HG02571 (cell line): ENCODE measurements at regions not wholly inside any gene's neighbourhood (a gene's known extent, or its start where the extent isn't known, plus 50 kb on each side); places are given as distances from the start of the nearest gene placed in this dataset.

Experiments
- ATAC-seq: cut with Tn5 transposase; IDR thresholded peaks from one replicate; pipeline ENCODE4 v1.9.1; 2021; ENCODE audit warnings: mild to moderate bottlenecking, moderate library complexity; ENCODE audit not compliant: unreplicated experiment

DNA sequence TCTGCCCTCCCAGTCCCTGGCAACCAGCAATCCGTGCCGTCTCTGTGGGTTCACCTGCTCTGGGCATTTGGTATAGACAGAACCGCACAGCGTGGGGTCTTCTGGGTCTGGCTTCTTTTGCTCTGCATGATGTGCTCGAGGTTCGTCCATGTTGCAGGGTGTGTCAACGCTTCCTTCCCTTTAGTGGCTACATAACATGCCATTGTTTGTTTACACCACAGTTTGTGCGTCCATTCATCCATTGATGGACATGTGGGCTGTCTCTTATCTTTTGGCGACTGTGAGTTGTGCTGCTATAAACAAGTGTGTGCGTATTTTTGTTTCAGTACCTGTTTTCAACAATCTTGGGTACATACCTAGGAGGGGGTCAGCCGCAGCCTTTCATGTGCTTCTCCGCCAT, 149.5 kb upstream of the RPS6KA2 start:
- no peak for ATAC-seq

DNA sequence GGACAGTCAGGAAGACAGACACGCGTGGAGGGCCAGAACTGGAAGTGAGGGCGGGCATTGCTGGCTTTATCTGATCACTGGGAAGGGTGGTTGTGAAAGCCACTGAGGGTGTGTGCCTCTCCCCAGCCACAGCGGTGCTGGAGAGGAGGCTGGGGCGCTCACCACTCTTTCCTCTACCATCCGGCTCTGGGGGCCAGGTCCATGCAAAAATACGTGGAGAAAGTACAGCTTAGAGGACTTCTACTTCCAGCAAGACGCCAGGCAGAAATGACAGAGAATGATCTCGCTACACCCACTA, 148.8 kb upstream of the RPS6KA2 start:
- no peak for ATAC-seq

DNA sequence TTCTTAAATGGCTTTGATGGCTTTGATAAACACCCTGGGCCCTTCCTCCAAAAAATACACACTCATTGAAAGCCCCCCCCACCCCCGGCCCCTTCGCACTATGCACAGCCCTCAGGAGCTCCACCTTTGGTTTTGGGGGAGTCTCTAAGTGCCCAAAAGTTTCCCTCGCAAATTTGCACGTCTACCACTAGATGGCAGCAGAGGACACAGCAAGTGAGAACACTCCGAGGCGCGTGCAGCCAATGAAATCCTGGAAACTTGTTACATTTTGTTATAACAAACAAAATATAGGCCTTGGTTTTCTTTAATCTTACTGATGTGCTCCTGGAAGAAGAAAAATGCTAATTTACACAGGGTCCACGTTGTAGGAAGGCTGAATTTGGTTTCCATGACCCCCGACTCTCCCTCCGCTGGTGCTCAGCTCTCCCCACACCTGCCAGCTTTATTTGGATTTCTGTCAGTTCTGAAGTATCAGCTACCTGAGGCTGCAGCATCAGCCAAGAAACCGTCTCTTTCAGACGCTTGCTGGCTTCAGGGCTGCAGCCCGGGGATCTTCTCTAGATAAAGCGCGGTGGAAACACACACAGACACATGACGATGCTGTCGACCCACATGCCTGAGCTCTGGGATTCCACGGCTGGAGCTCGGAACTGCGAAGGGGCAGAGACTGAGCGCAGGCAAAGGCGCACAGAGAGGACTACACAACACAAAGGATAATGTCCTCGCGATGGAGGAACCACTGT, 148.3 kb upstream of the RPS6KA2 start:
- ATAC-seq: no peak

DNA sequence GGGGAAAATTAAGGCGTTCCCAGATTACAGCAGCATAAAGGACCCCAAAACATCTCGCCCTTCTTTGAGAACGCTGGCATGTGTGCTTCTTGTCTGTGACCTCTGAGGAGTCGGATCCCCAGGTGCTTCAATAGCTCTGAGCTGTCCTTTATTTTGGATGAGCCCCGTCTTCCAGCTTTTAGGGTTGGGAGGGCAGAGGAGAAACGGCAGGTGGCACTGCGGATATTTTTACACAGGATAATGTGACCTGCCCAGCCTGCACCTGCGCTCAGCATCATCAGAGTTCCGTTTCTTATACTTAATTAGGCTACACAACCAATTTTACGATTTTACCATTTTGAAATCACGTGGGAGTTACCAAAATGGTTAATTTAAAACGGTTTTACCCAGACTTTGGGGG, 147.7 kb upstream of the RPS6KA2 start:
- ATAC-seq: no peak

DNA sequence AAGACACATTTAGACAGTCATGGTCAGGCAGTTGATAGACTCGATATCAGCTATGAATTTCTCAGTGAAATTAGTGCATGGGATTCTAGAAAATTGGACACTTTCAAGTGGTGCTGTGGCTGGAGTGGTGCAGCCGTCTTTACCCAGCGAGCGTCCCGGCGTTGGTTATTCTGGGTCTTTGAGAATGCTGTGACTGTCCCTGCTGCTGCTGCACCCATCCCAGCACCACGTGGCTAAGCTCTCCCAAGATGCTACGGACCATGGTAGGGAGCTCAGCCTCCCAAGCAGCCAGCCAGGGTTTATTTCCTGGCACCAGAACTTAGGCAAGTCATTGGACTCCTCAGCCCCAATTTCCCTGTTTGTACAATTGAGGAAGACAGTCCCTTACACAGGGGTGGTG, 147.2 kb upstream of the RPS6KA2 start:
- ATAC-seq: no peak

DNA sequence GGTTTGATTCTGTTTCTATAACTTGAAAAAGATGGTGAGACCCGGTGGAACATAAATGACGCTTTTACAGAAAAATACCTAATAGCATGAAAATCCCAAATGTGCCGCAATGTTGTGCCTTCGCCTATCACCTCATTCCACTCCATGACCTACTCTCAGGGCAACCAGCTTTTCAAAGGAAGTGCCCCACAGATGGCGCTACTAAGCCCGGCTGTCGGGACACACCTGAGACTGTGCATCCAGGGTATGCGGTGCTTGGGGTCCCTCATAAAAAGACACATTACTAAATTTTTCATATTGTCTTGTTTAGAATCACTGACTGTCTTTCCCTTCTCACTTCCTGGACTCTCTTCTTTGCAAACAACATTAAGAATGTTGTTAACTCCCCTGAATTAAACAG, 145.5 kb upstream of the RPS6KA2 start:
- no peak for ATAC-seq

DNA sequence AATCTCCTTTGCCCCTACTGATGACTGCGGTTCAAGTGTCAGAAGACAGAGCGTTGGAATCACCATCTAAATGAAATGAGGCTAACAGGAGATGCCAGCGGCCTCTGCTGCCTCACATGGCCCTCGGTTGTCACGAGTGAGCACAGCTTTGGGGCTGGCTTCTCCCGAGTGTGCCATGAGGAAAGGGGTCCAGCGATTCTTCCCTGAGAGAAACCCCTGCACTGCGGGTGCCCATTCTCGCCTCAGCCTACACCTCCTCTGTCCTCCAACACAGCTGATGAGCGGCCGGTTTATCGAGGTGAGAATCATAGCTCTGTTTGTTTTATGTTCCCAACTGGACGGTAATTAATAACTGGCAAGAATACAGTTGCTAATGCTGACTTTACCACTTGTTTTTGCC, 144.7 kb upstream of the RPS6KA2 start:
- ATAC-seq: no peak

DNA sequence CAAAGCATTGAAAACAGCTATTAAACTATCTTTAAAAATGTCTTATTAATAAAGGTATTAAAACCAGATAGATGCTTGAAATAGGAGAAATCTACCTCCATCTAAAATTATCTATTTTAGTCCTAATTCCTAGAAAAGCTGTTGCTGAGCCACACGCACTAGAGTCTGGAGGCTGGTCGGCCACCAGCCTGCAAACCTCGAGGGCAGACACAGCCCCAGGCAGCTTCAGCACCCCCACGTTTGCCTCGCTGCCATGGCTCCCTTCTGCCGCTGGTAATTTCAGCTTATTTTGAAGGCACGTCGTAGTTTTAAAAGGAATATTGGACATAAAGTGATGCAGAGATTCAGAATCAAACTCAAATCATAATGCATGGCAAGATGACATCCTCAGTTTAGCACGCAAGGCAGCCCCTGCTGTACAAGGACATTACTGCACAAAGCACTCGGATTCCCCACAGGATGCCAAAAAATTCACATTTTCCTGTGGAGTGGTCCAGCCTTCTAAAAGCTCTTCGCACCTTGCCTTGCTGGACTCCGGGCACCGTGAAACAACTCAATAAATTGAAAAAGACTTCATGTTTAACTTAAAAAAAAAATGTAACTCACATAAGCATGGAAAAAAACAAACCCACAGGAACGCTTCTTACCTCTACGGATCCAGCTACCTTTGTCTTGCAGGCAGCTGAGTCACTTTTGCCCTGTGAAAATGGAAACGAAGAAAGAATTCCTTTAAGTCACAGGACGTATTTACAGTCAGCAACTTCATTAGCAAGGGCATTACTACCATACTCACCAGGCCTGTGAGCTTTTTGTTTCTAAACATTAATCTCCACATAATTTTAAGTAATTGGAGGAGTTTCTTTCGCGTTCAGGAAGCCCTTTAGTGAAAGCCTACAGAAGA, 143.4 kb upstream of the RPS6KA2 start:
- ATAC-seq: no peak

DNA sequence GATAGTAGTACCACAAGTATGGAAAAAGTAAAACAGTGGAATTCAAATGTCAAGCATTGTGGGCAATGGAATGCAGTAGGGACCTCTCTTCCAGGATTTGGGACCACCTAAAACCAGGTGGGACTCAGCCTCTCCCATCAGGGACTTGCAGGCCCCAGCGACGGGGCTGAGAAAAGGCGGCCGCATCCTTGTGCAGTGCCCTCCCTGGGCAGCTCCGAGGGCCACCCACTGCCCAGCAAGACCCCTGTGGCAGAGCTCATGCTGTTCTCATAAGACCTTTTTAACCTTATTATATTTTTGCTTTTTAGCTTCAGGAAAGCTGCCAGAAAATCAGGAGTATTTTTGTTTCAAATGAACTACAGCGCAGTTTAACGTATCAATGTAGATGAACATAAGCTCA, 142.6 kb upstream of the RPS6KA2 start:
- no peak for ATAC-seq

DNA sequence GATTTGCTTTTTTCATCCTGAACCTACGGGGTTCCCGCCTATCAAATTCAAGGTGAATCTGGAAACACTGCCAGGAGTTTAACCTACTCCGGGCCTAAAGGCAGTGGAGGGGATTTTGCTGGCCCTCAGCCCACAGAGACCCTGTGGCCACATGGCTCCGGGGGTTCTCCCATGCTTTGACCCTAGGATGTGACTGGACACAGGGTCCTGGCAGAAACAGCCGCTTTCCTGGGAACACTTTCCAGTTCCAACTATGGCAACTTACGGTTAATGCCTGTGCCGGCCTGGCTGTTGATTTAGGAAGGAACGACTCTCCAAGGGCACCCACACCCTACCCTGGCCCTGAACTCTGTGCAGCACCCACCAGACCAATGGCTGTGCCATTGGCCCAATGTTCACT, 141.7 kb upstream of the RPS6KA2 start:
- no peak for ATAC-seq

DNA sequence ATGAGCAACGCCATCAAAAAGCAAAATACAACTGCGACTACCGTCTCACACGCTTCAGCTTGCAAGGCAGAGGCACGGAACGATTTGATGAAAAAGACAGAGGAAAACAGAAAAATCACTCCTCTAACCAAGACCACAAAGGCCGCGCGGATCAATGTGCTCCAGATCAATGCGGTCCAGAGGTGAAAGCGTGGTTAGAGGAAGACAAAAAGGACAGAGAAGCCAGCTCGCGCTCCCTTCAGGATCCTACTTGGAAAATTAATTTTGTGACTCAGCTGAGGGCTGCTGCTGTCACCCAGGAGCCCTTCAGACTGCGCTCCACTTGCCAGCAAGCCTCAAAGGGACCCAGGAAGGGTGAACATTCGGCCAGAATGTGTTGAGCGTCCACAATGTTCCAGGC, 140.2 kb upstream of the RPS6KA2 start:
- ATAC-seq: no peak

DNA sequence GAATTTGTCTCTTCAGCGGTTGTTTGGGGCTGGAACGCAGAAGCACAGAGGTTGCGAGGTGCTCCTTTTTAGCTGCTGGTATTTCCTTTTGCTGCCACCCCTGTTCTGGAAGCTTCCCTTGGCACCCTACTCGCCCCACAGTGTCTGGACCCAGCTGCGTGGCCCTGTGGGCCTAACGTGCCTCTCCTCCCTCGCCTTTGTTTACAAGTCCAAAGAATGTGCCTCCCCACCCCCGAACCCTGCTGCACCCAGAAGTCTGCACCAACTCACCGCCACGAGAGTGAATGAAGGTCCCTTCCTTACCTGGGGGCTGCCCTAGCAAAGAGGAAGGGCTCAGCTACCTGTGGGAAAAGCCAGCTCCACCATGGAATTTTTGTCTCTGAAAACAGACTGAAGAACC, 139.7 kb upstream of the RPS6KA2 start:
- no peak for ATAC-seq

DNA sequence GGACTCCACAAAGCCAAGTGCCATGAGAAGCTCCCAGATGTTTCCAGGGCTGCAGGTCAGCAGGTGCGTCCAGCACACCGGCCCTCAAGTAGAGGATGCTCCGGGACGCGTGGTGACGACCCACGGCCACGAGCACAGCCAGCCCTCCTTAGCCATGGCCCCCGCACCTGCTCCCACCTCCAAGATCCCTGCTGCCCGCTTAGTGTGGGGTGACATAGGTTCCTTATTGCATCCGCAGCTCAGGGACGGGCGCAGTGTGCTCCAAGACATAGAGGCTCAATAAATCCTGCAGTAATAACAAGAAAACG, 138.1 kb upstream of the RPS6KA2 start:
- no peak for ATAC-seq

DNA sequence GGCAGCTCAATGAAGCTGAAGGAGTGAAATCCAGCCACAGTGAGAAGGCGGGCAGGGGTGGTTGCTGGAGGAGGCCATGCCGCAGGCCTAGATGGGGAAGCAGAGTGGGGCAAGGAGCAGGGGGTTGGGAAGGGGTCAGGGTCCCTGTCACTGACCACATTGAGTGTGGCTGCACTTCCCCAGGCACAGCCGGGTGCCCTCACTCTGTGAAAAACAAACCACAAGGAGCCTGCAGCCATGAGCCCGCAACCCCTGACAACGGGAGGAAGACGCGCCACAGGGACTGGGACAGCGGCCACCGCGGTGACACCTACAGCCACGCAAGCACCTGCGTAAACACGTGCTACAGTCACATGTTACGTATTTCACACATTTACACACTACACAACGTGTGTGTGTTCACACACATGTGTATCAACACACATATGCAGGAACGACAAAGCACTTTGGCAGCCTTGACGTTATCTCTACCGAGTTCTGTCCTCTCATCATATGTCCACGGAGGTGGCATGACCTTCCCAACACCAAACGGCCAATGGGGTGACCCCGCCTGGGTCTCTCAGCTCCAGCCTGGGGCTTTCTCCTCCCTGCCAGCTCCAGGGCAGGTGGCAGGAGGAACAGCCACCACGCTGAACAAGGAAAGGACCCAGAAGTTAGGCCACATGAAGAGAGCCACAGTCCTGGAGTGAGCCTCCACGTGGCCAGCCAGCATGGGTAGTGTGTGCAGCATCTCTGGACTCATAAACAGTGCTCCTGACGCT, 137.6 kb upstream of the RPS6KA2 start:
- no peak for ATAC-seq

DNA sequence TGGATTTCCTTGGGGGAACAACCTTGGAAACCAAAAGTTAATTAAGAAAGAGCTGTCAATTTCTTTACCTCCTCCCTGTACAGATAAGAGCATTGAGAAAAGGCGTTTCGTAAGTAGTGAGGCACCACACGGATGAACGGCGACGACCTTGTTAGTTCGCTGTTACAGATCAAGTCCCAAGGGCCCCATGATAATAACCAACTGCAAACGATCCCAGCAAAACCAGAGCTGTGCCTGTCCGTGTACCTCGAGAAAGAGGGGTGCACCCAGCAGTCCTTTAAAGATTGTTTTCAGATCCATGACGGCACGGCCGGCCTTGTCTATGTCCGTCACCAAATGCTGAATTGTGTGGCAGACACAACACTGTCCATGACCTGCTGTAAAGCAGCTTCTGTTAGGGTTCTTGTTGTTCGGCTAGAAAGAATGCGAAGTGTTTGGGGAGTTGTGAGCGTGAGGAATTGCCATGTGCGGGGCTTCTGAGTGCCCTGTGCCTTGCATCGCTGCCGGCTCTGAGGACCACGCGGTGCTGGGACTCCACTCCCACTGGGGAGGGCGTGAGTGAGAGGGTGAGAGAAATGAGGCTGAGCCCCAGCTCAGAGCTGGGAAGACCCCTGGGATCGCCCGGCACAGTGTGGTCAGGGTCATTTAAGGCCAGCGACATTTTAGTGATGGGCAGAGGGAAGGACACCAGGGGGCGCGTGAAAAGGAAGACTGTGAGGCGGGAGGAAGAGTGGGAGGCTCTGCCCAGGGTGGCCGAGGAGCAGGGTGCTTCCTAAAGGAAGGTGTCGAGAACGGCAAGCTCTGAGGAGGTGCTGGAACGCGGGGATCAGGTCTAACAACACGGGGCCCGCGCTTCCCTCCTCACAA, 136.8 kb upstream of the RPS6KA2 start:
- no peak for ATAC-seq

DNA sequence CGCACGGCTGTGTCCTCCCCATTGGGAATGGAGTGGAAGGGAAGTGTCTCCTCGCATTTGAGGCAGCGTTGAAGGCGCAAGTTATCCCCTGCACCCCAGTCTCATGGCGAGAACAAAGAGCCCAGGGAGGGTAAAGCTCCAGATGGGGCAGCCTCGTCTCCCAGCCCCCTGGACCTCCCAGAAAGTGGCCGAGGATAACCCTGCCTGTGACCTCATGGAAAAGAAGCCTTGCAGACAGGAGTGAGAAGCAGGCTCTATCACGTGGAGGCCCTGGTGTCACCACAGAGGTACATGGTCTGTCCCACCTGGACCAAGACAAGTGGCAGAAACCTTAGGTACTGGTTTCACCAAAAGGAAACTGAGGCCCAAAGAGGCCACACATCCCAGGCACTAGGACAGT, 134.8 kb upstream of the RPS6KA2 start:
- ATAC-seq: no peak

DNA sequence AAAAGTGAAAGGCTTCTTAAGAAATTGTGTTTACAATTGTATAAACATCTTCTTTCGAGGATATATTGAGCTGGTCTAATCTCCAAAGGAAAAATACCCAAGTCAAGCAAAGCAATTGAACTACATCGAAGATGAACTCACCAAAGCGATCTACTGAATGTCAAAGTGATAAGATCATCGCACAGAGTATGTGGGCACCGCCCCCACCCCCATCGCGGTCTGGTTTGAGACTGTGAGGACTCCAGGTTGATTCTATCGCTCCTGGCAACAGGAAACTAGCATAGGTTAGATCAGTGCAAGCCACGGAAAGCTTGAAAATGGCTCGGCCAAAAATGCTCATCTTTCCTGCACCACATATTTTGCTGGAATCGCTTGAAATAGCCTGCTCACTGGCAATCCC, 133.2 kb upstream of the RPS6KA2 start:
- no peak for ATAC-seq

DNA sequence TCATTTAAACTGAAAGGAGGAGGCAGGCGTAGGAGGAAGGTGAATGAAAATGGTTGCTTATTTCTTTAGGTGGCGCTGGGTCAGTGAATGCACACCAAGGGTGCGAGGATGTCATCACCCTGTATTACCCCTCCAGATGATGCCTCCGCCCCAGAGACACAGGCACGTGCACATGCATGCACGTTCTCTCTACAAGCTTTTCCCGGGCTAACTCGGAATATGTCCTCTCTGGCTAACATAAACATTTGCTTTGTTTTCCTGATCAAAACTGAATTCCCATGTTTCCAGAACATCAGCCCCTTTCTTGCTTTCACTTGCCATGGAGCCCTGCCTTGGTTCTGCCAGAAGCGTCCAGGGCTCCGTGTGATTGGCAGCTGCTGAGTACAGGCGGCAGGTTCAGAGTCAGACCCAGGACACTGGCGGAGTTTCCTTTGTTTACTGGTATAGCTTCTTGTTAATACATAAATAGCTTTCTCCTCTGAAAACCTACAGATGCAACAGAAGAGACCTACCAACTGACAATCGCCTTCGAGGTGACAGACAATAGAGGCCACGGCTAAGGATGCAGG, 131.2 kb upstream of the RPS6KA2 start:
- ATAC-seq: no peak

DNA sequence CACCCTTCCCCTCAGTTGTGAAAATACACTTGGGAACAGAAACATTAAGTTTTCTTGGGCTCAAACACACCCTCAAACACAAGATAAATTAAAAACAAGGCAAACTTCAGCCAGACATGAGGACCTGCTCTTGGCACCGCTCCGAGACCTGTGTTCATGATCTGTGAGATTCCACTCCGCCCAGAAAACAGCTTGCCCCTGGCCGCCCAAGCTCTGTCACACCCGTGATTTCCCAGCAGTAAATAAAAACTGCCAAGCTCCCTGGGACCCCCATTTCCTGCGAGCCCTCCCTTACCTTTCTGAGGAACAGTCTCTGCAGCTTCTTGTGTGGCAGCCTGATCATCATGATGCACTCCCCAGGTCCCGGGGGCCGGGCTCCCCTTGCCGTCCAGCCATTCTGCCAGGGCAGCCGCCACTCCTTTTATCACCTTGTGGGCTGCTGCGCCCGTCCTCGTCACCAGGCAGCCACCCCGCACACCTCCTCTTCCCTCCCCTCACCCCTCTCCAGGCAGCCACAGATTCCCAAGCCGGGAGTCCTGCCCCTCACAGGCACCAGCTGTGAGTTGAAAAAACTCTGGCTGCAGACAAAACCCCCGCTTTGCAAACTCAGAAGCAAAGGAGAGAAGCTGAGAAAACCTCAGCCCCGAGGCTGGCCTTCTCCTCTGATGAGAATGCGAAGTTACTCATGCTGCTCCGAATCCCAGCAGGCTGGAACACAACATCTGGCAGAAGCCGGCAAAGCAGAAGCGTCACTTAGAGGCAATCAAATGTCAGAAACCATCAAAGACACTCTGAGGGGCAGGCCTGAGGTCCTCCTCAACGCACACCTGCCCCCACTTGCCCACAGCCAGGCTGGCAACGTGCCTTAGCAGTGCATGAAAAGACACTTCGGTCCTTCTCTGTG, 130.4 kb upstream of the RPS6KA2 start:
- ATAC-seq: no peak
